H9 (cell line): ENCODE measurements at regions not wholly inside any gene's neighbourhood (a gene's known extent, or its start where the extent isn't known, plus 50 kb on each side); places are given as distances from the start of the nearest gene placed in this dataset.

Experiments used
- DNase-seq: peaks from one replicate; pipeline ENCODE4 v3.0.0-alpha.2; 2017
- H2AFZ ChIP-seq: one replicate; pipeline ENCODE4 v1.6.1; 2013; ENCODE audit warnings: mild to moderate bottlenecking, low read length, control low read depth, moderate library complexity
- H2AK5ac ChIP-seq: 2 replicates; pipeline ENCODE4 v1.6.1; 2013; ENCODE audit warnings: low read length, control low read depth, mixed read lengths; ENCODE audit not compliant: insufficient read length
- H2BK120ac ChIP-seq: one replicate; pipeline ENCODE4 v1.6.1; 2013; ENCODE audit warnings: low read depth, mild to moderate bottlenecking, low read length, control low read depth, inconsistent platforms; ENCODE audit not compliant: poor library complexity, severe bottlenecking
- H2BK12ac ChIP-seq: 2 replicates; pipeline ENCODE4 v1.6.1; 2013; ENCODE audit warnings: low read length, control low read depth, mixed read lengths, low read depth; ENCODE audit not compliant: insufficient read length
- H2BK15ac ChIP-seq: 2 replicates; pipeline ENCODE4 v1.6.1; 2013; ENCODE audit warnings: low read depth, low read length, control low read depth
- H2BK20ac ChIP-seq: one replicate; pipeline ENCODE4 v1.6.1; 2013; ENCODE audit warnings: low read depth, mild to moderate bottlenecking, low read length, control low read depth, inconsistent platforms; ENCODE audit not compliant: poor library complexity, severe bottlenecking
- H2BK5ac ChIP-seq: 2 replicates; pipeline ENCODE4 v1.6.1; 2013; ENCODE audit warnings: low read length, control low read depth, mixed read lengths; ENCODE audit not compliant: insufficient read length
- H3K14ac ChIP-seq: 2 replicates; pipeline ENCODE4 v1.6.1; 2013; ENCODE audit warnings: low read length, control low read depth; ENCODE audit not compliant: insufficient read depth
- H3K18ac ChIP-seq: 2 replicates; pipeline ENCODE4 v1.6.1; 2013; ENCODE audit warnings: low read depth, mild to moderate bottlenecking, mixed read lengths, low read length, control low read depth; ENCODE audit not compliant: insufficient read length
- H3K23ac ChIP-seq: 2 replicates; pipeline ENCODE4 v1.6.1; 2013; ENCODE audit warnings: low read length, control low read depth, mixed read lengths, low read depth; ENCODE audit not compliant: insufficient read length
- H3K23me2 ChIP-seq: 2 replicates; pipeline ENCODE4 v1.6.1; 2013; ENCODE audit warnings: low read depth, mild to moderate bottlenecking, mixed read lengths, low read length, control low read depth; ENCODE audit not compliant: insufficient read length, poor library complexity, severe bottlenecking
- H3K27ac ChIP-seq: 2 replicates; pipeline ENCODE4 v1.5.1; 2013; ENCODE audit warnings: low read length, control low read depth, mixed read lengths, low read depth; ENCODE audit not compliant: insufficient read length
- H3K27me3 ChIP-seq: 2 replicates; pipeline ENCODE4 v1.6.1; 2013; ENCODE audit warnings: low read length, control low read depth, inconsistent platforms; ENCODE audit not compliant: insufficient read depth
- H3K4ac ChIP-seq: 2 replicates; pipeline ENCODE4 v1.6.1; 2013; ENCODE audit warnings: low read depth, mild to moderate bottlenecking, control low read depth, inconsistent platforms, low read length, moderate library complexity
- H3K4me1 ChIP-seq: 2 replicates; pipeline ENCODE4 v1.6.1; 2013; ENCODE audit warnings: low read length, control low read depth, inconsistent platforms; ENCODE audit not compliant: insufficient read depth
- H3K4me2 ChIP-seq: 2 replicates; pipeline ENCODE4 v1.6.1; 2013; ENCODE audit warnings: low read length, control low read depth, mixed read lengths; ENCODE audit not compliant: insufficient read length, insufficient read depth
- H3K56ac ChIP-seq: 2 replicates; pipeline ENCODE4 v1.6.1; 2013; ENCODE audit warnings: low read depth, mild to moderate bottlenecking, mixed read lengths, low read length, control low read depth; ENCODE audit not compliant: insufficient read length
- H3K79me1 ChIP-seq: 2 replicates; pipeline ENCODE4 v1.6.1; 2013; ENCODE audit warnings: low read depth, mild to moderate bottlenecking, moderate library complexity, low read length, control low read depth, inconsistent platforms; ENCODE audit not compliant: insufficient read depth, poor library complexity, severe bottlenecking
- H3K79me2 ChIP-seq: 2 replicates; pipeline ENCODE4 v1.6.1; 2013; ENCODE audit warnings: low read length, control low read depth, inconsistent platforms; ENCODE audit not compliant: insufficient read depth
- H3K9ac ChIP-seq: 2 replicates; pipeline ENCODE4 v1.6.1; 2013; ENCODE audit warnings: low read length, control low read depth, mixed read lengths; ENCODE audit not compliant: insufficient read length; ENCODE audit errors: extremely low read depth
- H3K9me3 ChIP-seq: one replicate; pipeline ENCODE4 v1.6.1; 2013; ENCODE audit warnings: low read depth, low read length, inconsistent platforms; ENCODE audit not compliant: control insufficient read depth
- H3T11ph ChIP-seq: one replicate; pipeline ENCODE4 v1.6.1; 2013; ENCODE audit warnings: mild to moderate bottlenecking, low read length, control low read depth, inconsistent platforms
- H4K20me1 ChIP-seq: one replicate; pipeline ENCODE4 v1.6.1; 2013; ENCODE audit not compliant: control insufficient read depth, insufficient read length, insufficient read depth
- H4K5ac ChIP-seq: 2 replicates; pipeline ENCODE4 v1.6.1; 2013; ENCODE audit warnings: low read depth, mild to moderate bottlenecking, mixed read lengths, low read length, control low read depth; ENCODE audit not compliant: insufficient read length
- H4K8ac ChIP-seq: replicated peaks from 2 replicates; pipeline ENCODE4 v1.6.1; 2013; ENCODE audit warnings: low read length, control low read depth, mixed read lengths, low read depth; ENCODE audit not compliant: insufficient read length
- H4K91ac ChIP-seq: 2 replicates; pipeline ENCODE4 v1.6.1; 2013; ENCODE audit warnings: low read depth, mild to moderate bottlenecking, moderate library complexity, mixed read lengths, low read length, control low read depth; ENCODE audit not compliant: insufficient read length
- H3K27ac Mint-ChIP-seq, 3 experiments: 2 replicates in 2 of 3; 3 replicates in 1 of 3; pipeline ENCODE4 v1.8.0; 2020 to 2021; ENCODE audit warnings: mixed read lengths in 3 of 3, mild to moderate bottlenecking in 1 of 3, moderate library complexity in 1 of 3
- H3K27me3 Mint-ChIP-seq: 2 replicates; pipeline ENCODE4 v1.8.0; 2021; ENCODE audit warnings: low read depth, mild to moderate bottlenecking, moderate library complexity, mixed read lengths
- H3K36me3 Mint-ChIP-seq, 3 experiments: 2 replicates in 2 of 3; 3 replicates in 1 of 3; pipeline ENCODE4 v1.8.0; 2020 to 2021; ENCODE audit warnings: low read depth in 3 of 3, mixed read lengths in 3 of 3; ENCODE audit not compliant: insufficient read depth in 1 of 3
- H3K4me1 Mint-ChIP-seq, 2 experiments: 2 replicates each; pipeline ENCODE4 v1.8.0; 2020; ENCODE audit warnings: mixed read lengths in 2 of 2
- H3K4me3 Mint-ChIP-seq, 2 experiments: 2 replicates in 1 of 2; 3 replicates in 1 of 2; pipeline ENCODE4 v1.8.0; 2020 to 2021; ENCODE audit warnings: mild to moderate bottlenecking in 2 of 2, mixed read lengths in 2 of 2, moderate library complexity in 1 of 2
- H3K9me3 Mint-ChIP-seq, 2 experiments: 2 replicates in 1 of 2; 3 replicates in 1 of 2; pipeline ENCODE4 v1.8.0; 2020; ENCODE audit warnings: mild to moderate bottlenecking in 2 of 2, mixed read lengths in 2 of 2, moderate library complexity in 1 of 2
- CTCF ChIP-seq: fragments of 200-600 bp; sonication (generic); conservative IDR thresholded peaks from 3 replicates; pipeline ENCODE4 v1.8.0; 2021; ENCODE audit warnings: antibody characterized with exemption, mild to moderate bottlenecking
- WGBS: extraction: QIAGEN DNeasy Blood & Tissue Kit; methylation state at CpG from one replicate; pipeline ENCODE4 v1.1.7; 2013; ENCODE audit warnings: missing lambda C conversion rate, low lambda C conversion rate, mixed read lengths; ENCODE audit not compliant: insufficient read length; ENCODE audit errors: extremely low coverage; 5-methylcytosine and 5-hydroxymethylcytosine counted together

GRCh38 chr7:84354866-84355265 lies 160.3 kb upstream of the SEMA3A start:
- Histone ChIP-seq H2AFZ (no peak overlapping the region), H3K79me2 (no peaks in the 10 kb centered on the region), H2AK5ac (no peak overlapping the region), H4K8ac (no peak overlapping the region), H3K27me3 (no peaks in the 10 kb centered on the region), H3K27ac (no peak overlapping the region), H3K18ac (no peak overlapping the region), H2BK15ac (no peak overlapping the region), H3K4ac (no peak overlapping the region), H2BK12ac (no peak overlapping the region), H3K14ac (no peak overlapping the region), H2BK120ac (no peak overlapping the region), H3K4me1 (no peaks in the 10 kb centered on the region), H3K23me2 (no peaks in the 10 kb centered on the region), H3K4me2 (no peak overlapping the region), H3K23ac (no peak overlapping the region), H4K5ac (no peak overlapping the region), H3K79me1 (no peaks in the 10 kb centered on the region), H4K20me1 (no peaks in the 10 kb centered on the region), H3K56ac (no peak overlapping the region), H2BK5ac (no peak overlapping the region), H3T11ph (no peak overlapping the region), H2BK20ac (no peak overlapping the region), H4K91ac (no peak overlapping the region), H3K9ac (no peak overlapping the region), H3K9me3 (no peaks in the 10 kb centered on the region)
- Mint-ChIP-seq H3K36me3 (peaks cover 0 to 7% (median 2%) of the 10 kb centered on the region in 3 experiments; a peak in 2 of 7 replicates), H3K27ac (no peak overlapping the region), H3K9me3 (peaks cover 11 to 12% of the 10 kb centered on the region in 2 experiments; a peak in 4 of 5 replicates), H3K4me3 (no peak overlapping the region), H3K4me1 (no peaks in the 10 kb centered on the region), H3K27me3 (no peaks in the 10 kb centered on the region)
- no peak for DNase-seq
- no peak for TF ChIP-seq CTCF
- no CpG with 5 or more reads among the region's 1 CpG for WGBS
